ENCODE measurements at regions not wholly inside any gene's neighbourhood (a gene's known extent, or its start where the extent isn't known, plus 50 kb on each side); places are given as distances from the start of the nearest gene placed in this dataset.

GRCh38 chr3:43810797-43811196 is 120.1 kb downstream of the ABHD5 start:
- TF ChIP-seq CTCF (IDR thresholded peaks at IDR 0.05; ENCODE audit: low read length), result no peak
- no peak for TF ChIP-seq EZH2 (IDR thresholded peaks at IDR 0.05; ENCODE audit: borderline replicate concordance, low read length)
- no peaks in the 10 kb centered on the region for H4K20me1 ChIP-seq (ENCODE audit: insufficient read depth, low read length)
- no peaks in the 10 kb centered on the region for H3K9me2 ChIP-seq (ENCODE audit: low read depth, low read length)
- H3K4me3 ChIP-seq (ENCODE audit: low read depth, low read length, poor library complexity, severe bottlenecking), result no peak overlapping the region
- H3K4me1 ChIP-seq (ENCODE audit: insufficient read depth, low read length, severe bottlenecking), result no peaks in the 10 kb centered on the region
- no peaks in the 10 kb centered on the region for H3F3A ChIP-seq (ENCODE audit: insufficient read depth, low read length)
- H3K9ac ChIP-seq (ENCODE audit: low read length), result no peak overlapping the region
- H3K4me2 ChIP-seq (ENCODE audit: low read length), result no peak overlapping the region
- H3K36me3 ChIP-seq (ENCODE audit: insufficient read depth, low read length), result no peaks in the 10 kb centered on the region
- no peak overlapping the region for H2AFZ ChIP-seq (ENCODE audit: low read length)
- no peak overlapping the region for H3K27ac ChIP-seq (ENCODE audit: low read depth, low read length, poor library complexity, severe bottlenecking)
- no peaks in the 10 kb centered on the region for H3K27me3 ChIP-seq (ENCODE audit: insufficient read depth, low read length)
- no peaks in the 10 kb centered on the region for H3K79me2 ChIP-seq (ENCODE audit: insufficient read depth, low read length)
- H3K9me3 ChIP-seq (ENCODE audit: low read length), result no peaks in the 10 kb centered on the region

- Histone ChIP-seq H3K9ac (ENCODE audit: low read length) (no peak overlapping the region), H3K9me3 (ENCODE audit: low read length) (no peaks in the 10 kb centered on the region), H3K9me2 (ENCODE audit: low read depth, low read length) (no peaks in the 10 kb centered on the region)
These were observed 123.7 kb downstream of the ABHD5 start for GRCh38 chr3:43814461-43814860.

GRCh38 chr3:43816372-43816771 is 125.6 kb downstream of the ABHD5 start:
- no peaks in the 10 kb centered on the region for H3K79me2 ChIP-seq (ENCODE audit: insufficient read depth, low read length)
- no peak overlapping the region for H3K27ac ChIP-seq (ENCODE audit: low read depth, low read length, poor library complexity, severe bottlenecking)
- H3F3A ChIP-seq (ENCODE audit: insufficient read depth, low read length), result no peaks in the 10 kb centered on the region

More at GRCh38 chr3:43814461-43814860, 123.7 kb downstream of the ABHD5 start:
- H3K36me3 ChIP-seq (ENCODE audit: insufficient read depth, low read length), result no peaks in the 10 kb centered on the region
- H2AFZ ChIP-seq (ENCODE audit: low read length), result no peak overlapping the region
- TF ChIP-seq EZH2 (IDR thresholded peaks at IDR 0.05; ENCODE audit: borderline replicate concordance, low read length), result no peak
- no peak for TF ChIP-seq CTCF (IDR thresholded peaks at IDR 0.05; ENCODE audit: low read length)
- no peak overlapping the region for H3K4me3 ChIP-seq (ENCODE audit: low read depth, low read length, poor library complexity, severe bottlenecking)
- H3K4me1 ChIP-seq (ENCODE audit: insufficient read depth, low read length, severe bottlenecking), result no peaks in the 10 kb centered on the region
- H3K79me2 ChIP-seq (ENCODE audit: insufficient read depth, low read length), result no peaks in the 10 kb centered on the region
- no peak overlapping the region for H3K27ac ChIP-seq (ENCODE audit: low read depth, low read length, poor library complexity, severe bottlenecking)
- no peaks in the 10 kb centered on the region for H3K27me3 ChIP-seq (ENCODE audit: insufficient read depth, low read length)
- H4K20me1 ChIP-seq (ENCODE audit: insufficient read depth, low read length), result no peaks in the 10 kb centered on the region
- H3F3A ChIP-seq (ENCODE audit: insufficient read depth, low read length), result no peaks in the 10 kb centered on the region
- no peak overlapping the region for H3K4me2 ChIP-seq (ENCODE audit: low read length)

More at GRCh38 chr3:43816372-43816771, 125.6 kb downstream of the ABHD5 start:
- H3K27me3 ChIP-seq (ENCODE audit: insufficient read depth, low read length), result no peaks in the 10 kb centered on the region
- H4K20me1 ChIP-seq (ENCODE audit: insufficient read depth, low read length), result no peaks in the 10 kb centered on the region
- TF ChIP-seq EZH2 (IDR thresholded peaks at IDR 0.05; ENCODE audit: borderline replicate concordance, low read length), result no peak
- TF ChIP-seq CTCF (IDR thresholded peaks at IDR 0.05; ENCODE audit: low read length), result no peak
- H3K9ac ChIP-seq (ENCODE audit: low read length), result no peak overlapping the region
- no peaks in the 10 kb centered on the region for H3K9me3 ChIP-seq (ENCODE audit: low read length)
- H3K9me2 ChIP-seq (ENCODE audit: low read depth, low read length), result no peaks in the 10 kb centered on the region
- H2AFZ ChIP-seq (ENCODE audit: low read length), result no peak overlapping the region
- H3K4me2 ChIP-seq (ENCODE audit: low read length), result no peak overlapping the region
- no peaks in the 10 kb centered on the region for H3K36me3 ChIP-seq (ENCODE audit: insufficient read depth, low read length)
- H3K4me1 ChIP-seq (ENCODE audit: insufficient read depth, low read length, severe bottlenecking), result no peaks in the 10 kb centered on the region
- no peak overlapping the region for H3K4me3 ChIP-seq (ENCODE audit: low read depth, low read length, poor library complexity, severe bottlenecking)
